HG02763 (cell line): ENCODE measurements at regions not wholly inside any gene's neighbourhood (a gene's known extent, or its start where the extent isn't known, plus 50 kb on each side); places are given as distances from the start of the nearest gene placed in this dataset.
"Not testable (repeated sequence)": the region's sequence is repeated elsewhere in the genome, so short reads cannot be mapped to it uniquely, and the experiment has no call there.

Source experiments
- ATAC-seq: cut with Tn5 transposase; IDR thresholded peaks from one replicate; pipeline ENCODE4 v1.9.1; 2021; ENCODE audit warnings: mild to moderate bottlenecking, moderate library complexity; ENCODE audit not compliant: unreplicated experiment

- no peak for ATAC-seq
Measured at GRCh38 chr5:91611746-91612145, 228.6 kb upstream of the ARRDC3 start.

- ATAC-seq, result no peak
Measured at GRCh38 chr5:91607675-91608074, 224.6 kb upstream of the ARRDC3 start.

GRCh38 chr5:91599863-91600262 is 216.7 kb upstream of the ARRDC3 start:
- no peak for ATAC-seq

GRCh38 chr5:91598216-91598615 is 215.1 kb upstream of the ARRDC3 start:
- ATAC-seq, result no peak

GRCh38 chr5:91595424-91595823 is 212.3 kb upstream of the ARRDC3 start:
- no peak for ATAC-seq

- no peak for ATAC-seq
Measured at GRCh38 chr5:91591076-91591475, 208.0 kb upstream of the ARRDC3 start.

GRCh38 chr5:91586232-91586631 is 203.1 kb upstream of the ARRDC3 start:
- ATAC-seq, result no peak

- no peak for ATAC-seq
Measured at GRCh38 chr5:91584352-91584751, 201.2 kb upstream of the ARRDC3 start.

- ATAC-seq, result not testable (repeated sequence)
Measured at GRCh38 chr5:91566012-91566411, 182.9 kb upstream of the ARRDC3 start.

- ATAC-seq, result no peak
Measured at GRCh38 chr5:91562922-91563321, 179.8 kb upstream of the ARRDC3 start.

- no peak for ATAC-seq
Measured at GRCh38 chr5:91541696-91542095, 158.6 kb upstream of the ARRDC3 start.

- ATAC-seq, result no peak
Measured at GRCh38 chr5:91538179-91538578, 155.1 kb upstream of the ARRDC3 start.

GRCh38 chr5:91535499-91535898 is 152.4 kb upstream of the ARRDC3 start:
- ATAC-seq, result no peak

GRCh38 chr5:91534332-91534731 is 151.2 kb upstream of the ARRDC3 start:
- ATAC-seq, result no peak

GRCh38 chr5:91532779-91533178 is 149.7 kb upstream of the ARRDC3 start:
- ATAC-seq, result no peak

- ATAC-seq, result no peak
Measured at GRCh38 chr5:91532281-91532680, 149.2 kb upstream of the ARRDC3 start.

- ATAC-seq, result no peak
Measured at GRCh38 chr5:91528831-91529230, 145.7 kb upstream of the ARRDC3 start.

- ATAC-seq, result no peak
Measured at GRCh38 chr5:91521785-91522184, 138.7 kb upstream of the ARRDC3 start.

GRCh38 chr5:91521334-91521733 is 138.2 kb upstream of the ARRDC3 start:
- no peak for ATAC-seq

- ATAC-seq, result no peak
Measured at GRCh38 chr5:91514400-91514799, 131.3 kb upstream of the ARRDC3 start.

GRCh38 chr5:91503321-91503720 is 120.2 kb upstream of the ARRDC3 start:
- no peak for ATAC-seq

GRCh38 chr5:91500758-91501157 is 117.6 kb upstream of the ARRDC3 start:
- no peak for ATAC-seq

- no peak for ATAC-seq
Measured at GRCh38 chr5:91499943-91500531, 116.9 kb upstream of the ARRDC3 start.
